ENCODE measurements at regions not wholly inside any gene's neighbourhood (a gene's known extent, or its start where the extent isn't known, plus 50 kb on each side); places are given as distances from the start of the nearest gene placed in this dataset.

DNA sequence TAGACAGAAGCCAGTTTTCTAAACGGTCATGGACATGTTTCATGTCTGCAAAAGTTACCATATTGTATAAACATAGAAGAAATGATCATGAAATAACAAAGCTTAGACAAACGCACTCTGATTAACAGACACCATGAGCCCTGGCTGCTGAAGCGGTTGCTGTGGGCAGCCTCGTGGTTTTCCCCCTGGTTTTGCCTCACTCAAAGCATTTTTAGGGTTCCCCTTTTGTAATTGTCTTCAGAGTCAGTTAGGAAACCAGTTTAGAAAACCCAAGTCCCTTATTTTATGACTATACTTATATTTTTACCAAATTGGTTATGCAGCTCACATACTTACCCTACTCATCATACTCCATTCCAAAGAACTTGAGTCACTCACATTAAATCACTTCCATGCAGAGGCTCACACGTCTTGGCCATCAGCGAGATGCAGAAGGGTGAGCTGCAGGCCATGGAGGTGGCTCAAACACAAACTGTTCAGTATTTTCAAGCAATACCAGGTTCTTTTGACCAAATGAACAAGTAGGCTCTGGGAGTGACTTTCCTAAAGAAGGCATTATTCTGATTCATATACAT lies 105.6 kb upstream of the SALL3 start:
- TF ChIP-seq, protein P1, sequence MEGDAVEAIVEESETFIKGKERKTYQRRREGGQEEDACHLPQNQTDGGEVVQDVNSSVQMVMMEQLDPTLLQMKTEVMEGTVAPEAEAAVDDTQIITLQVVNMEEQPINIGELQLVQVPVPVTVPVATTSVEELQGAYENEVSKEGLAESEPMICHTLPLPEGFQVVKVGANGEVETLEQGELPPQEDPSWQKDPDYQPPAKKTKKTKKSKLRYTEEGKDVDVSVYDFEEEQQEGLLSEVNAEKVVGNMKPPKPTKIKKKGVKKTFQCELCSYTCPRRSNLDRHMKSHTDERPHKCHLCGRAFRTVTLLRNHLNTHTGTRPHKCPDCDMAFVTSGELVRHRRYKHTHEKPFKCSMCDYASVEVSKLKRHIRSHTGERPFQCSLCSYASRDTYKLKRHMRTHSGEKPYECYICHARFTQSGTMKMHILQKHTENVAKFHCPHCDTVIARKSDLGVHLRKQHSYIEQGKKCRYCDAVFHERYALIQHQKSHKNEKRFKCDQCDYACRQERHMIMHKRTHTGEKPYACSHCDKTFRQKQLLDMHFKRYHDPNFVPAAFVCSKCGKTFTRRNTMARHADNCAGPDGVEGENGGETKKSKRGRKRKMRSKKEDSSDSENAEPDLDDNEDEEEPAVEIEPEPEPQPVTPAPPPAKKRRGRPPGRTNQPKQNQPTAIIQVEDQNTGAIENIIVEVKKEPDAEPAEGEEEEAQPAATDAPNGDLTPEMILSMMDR (IDR thresholded peaks at IDR 0.05; ENCODE audit: low read depth, low read length, poor library complexity, severe bottlenecking), result no peak
- TF ChIP-seq EZH2phosphoT487 (IDR thresholded peaks at IDR 0.05; ENCODE audit: borderline replicate concordance, low read length), result no peak
